ENCODE measurements at regions not wholly inside any gene's neighbourhood (a gene's known extent, or its start where the extent isn't known, plus 50 kb on each side); places are given as distances from the start of the nearest gene placed in this dataset.

- no peak for TF ChIP-seq CTCF (conservative IDR thresholded peaks at IDR 0.05; ENCODE audit: low read depth, low read length)
- DNase-seq (ENCODE audit: low read depth) = no peak
- H3K4me3 ChIP-seq (ENCODE audit: low read depth, low read length) = no peak overlapping the region
These were observed 231.3 kb upstream of the STK26 start for GRCh38 chrX:131791608-131792355.

- no peak for DNase-seq (ENCODE audit: low read depth)
- no peak overlapping the region for H3K4me3 ChIP-seq (ENCODE audit: low read depth, low read length)
- no peak for TF ChIP-seq CTCF (conservative IDR thresholded peaks at IDR 0.05; ENCODE audit: low read depth, low read length)
These were observed 230.7 kb upstream of the STK26 start for GRCh38 chrX:131792356-131792749.

- no peak for TF ChIP-seq CTCF (conservative IDR thresholded peaks at IDR 0.05; ENCODE audit: low read depth, low read length)
- H3K4me3 ChIP-seq (ENCODE audit: low read depth, low read length) = no peak overlapping the region
- DNase-seq (ENCODE audit: low read depth) = no peak
These were observed 230.2 kb upstream of the STK26 start for GRCh38 chrX:131792789-131793462.

GRCh38 chrX:131795442-131796229 is 227.5 kb upstream of the STK26 start:
- TF ChIP-seq CTCF (conservative IDR thresholded peaks at IDR 0.05; ENCODE audit: low read depth, low read length) = no peak
- DNase-seq (ENCODE audit: low read depth) = no peak
- H3K4me3 ChIP-seq (ENCODE audit: low read depth, low read length) = no peak overlapping the region

GRCh38 chrX:131801066-131801465 is 222.0 kb upstream of the STK26 start:
- DNase-seq (ENCODE audit: low read depth) = no peak
- TF ChIP-seq CTCF (conservative IDR thresholded peaks at IDR 0.05; ENCODE audit: low read depth, low read length) = no peak

GRCh38 chrX:131801911-131802310 is 221.2 kb upstream of the STK26 start:
- no peak overlapping the region for H3K4me3 ChIP-seq (ENCODE audit: low read depth, low read length)
- no peak for TF ChIP-seq CTCF (conservative IDR thresholded peaks at IDR 0.05; ENCODE audit: low read depth, low read length)
- no peak for DNase-seq (ENCODE audit: low read depth)

More at GRCh38 chrX:131801066-131801465, 222.0 kb upstream of the STK26 start:
- H3K4me3 ChIP-seq (ENCODE audit: low read depth, low read length) = no peak overlapping the region

Measured in epithelial cell of proximal tubule (primary cell).